HCT116 (cell line): ENCODE measurements at regions not wholly inside any gene's neighbourhood (a gene's known extent, or its start where the extent isn't known, plus 50 kb on each side); places are given as distances from the start of the nearest gene placed in this dataset.

Experiments
- TF ChIP-seq, protein P1 (sequence below): IDR thresholded peaks from 2 replicates; pipeline ENCODE4 v1.6.1; 2012
- TF ChIP-seq, protein P2 (sequence below), 3 experiments: fragments of 200-600 bp in 1 of 3; sonication (generic) in 1 of 3; IDR thresholded peaks in 2 of 3; conservative IDR thresholded peaks in 1 of 3; 2 replicates each; pipeline ENCODE4 v1.5.1; 2012 to 2017; ENCODE audit warnings: low read depth in 2 of 3, low read length in 2 of 3, antibody characterized with exemption in 1 of 3, borderline replicate concordance in 1 of 3, control low read depth in 1 of 3, mild to moderate bottlenecking in 1 of 3, mixed read lengths in 1 of 3, mixed run types in 1 of 3, moderate library complexity in 1 of 3; ENCODE audit not compliant: insufficient read depth in 1 of 3

- TF ChIP-seq, protein P1, sequence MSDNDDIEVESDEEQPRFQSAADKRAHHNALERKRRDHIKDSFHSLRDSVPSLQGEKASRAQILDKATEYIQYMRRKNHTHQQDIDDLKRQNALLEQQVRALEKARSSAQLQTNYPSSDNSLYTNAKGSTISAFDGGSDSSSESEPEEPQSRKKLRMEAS = no peak
- TF ChIP-seq, protein P2, sequence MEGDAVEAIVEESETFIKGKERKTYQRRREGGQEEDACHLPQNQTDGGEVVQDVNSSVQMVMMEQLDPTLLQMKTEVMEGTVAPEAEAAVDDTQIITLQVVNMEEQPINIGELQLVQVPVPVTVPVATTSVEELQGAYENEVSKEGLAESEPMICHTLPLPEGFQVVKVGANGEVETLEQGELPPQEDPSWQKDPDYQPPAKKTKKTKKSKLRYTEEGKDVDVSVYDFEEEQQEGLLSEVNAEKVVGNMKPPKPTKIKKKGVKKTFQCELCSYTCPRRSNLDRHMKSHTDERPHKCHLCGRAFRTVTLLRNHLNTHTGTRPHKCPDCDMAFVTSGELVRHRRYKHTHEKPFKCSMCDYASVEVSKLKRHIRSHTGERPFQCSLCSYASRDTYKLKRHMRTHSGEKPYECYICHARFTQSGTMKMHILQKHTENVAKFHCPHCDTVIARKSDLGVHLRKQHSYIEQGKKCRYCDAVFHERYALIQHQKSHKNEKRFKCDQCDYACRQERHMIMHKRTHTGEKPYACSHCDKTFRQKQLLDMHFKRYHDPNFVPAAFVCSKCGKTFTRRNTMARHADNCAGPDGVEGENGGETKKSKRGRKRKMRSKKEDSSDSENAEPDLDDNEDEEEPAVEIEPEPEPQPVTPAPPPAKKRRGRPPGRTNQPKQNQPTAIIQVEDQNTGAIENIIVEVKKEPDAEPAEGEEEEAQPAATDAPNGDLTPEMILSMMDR (IDR thresholded peaks at IDR 0.05 in 2 of 3, conservative IDR thresholded peaks at IDR 0.05 in 1 of 3; ENCODE audit: borderline replicate concordance in 1 of 3, insufficient read depth in 1 of 3, low read depth in 2 of 3, low read length in 2 of 3) = no peak
Observed at GRCh38 chr11:116647305-116648080, 125.3 kb downstream of the BUD13 start.
